CD8-positive, alpha-beta memory T cell (primary cell): ENCODE measurements at regions not wholly inside any gene's neighbourhood (a gene's known extent, or its start where the extent isn't known, plus 50 kb on each side); places are given as distances from the start of the nearest gene placed in this dataset.
A peak's percentile ranks its signal among the peaks of the same experiment; 100 is the strongest.

Experiments
- CTCF ChIA-PET: fragments of 350-600 bp; sonication (Branson Sonifier 250); formaldehyde crosslinking; loops from one replicate; lab custom pipeline; 2021; ENCODE audit warnings: antibody characterized with exemption; lab: Charles Lee
- POLR2A ChIA-PET: fragments of 350-600 bp; sonication (Branson Sonifier 250); formaldehyde crosslinking; loops from one replicate; lab custom pipeline; 2021; ENCODE audit warnings: antibody characterized with exemption; lab: Charles Lee
- DNase-seq, 5 donors: peaks; one replicate each; pipeline versions ENCODE4 v3.0.0 to v3.0.0-alpha.2; 2020 to 2022; ENCODE audit warnings: mixed read lengths in 1 of 5
- H3K27ac ChIP-seq: one replicate; pipeline ENCODE4 v1.7.0; 2013; ENCODE audit warnings: low read depth, mild to moderate bottlenecking, low read length, moderate library complexity
- H3K27me3 ChIP-seq: 2 replicates; pipeline ENCODE4 v1.7.0; 2013; ENCODE audit warnings: low read length, mild to moderate bottlenecking; ENCODE audit not compliant: insufficient read depth, poor library complexity, severe bottlenecking
- H3K36me3 ChIP-seq: 2 replicates; pipeline ENCODE4 v1.7.0; 2013; ENCODE audit warnings: mild to moderate bottlenecking, low read length, moderate library complexity; ENCODE audit not compliant: insufficient read depth
- H3K4me1 ChIP-seq: 2 replicates; pipeline ENCODE4 v1.7.0; 2013; ENCODE audit warnings: mild to moderate bottlenecking, low read length, moderate library complexity; ENCODE audit not compliant: insufficient read depth
- H3K4me3 ChIP-seq: 2 replicates; pipeline ENCODE4 v1.7.0; 2013; ENCODE audit warnings: mild to moderate bottlenecking, low read length
- H3K9me3 ChIP-seq: 2 replicates; pipeline ENCODE4 v1.7.0; 2013; ENCODE audit warnings: mild to moderate bottlenecking, low read length
- H3K27ac Mint-ChIP-seq, 8 donors: one replicate each; pipeline ENCODE4 v1.8.0; 2020 to 2021; ENCODE audit warnings: mixed read lengths in 8 of 8, mild to moderate bottlenecking in 6 of 8, inconsistent platforms in 3 of 8, moderate library complexity in 3 of 8
- H3K27me3 Mint-ChIP-seq, 2 donors: one replicate each; pipeline ENCODE4 v1.8.0; 2020 to 2021; ENCODE audit warnings: mixed read lengths in 2 of 2, mild to moderate bottlenecking in 1 of 2, moderate library complexity in 1 of 2
- H3K36me3 Mint-ChIP-seq, 3 donors: one replicate each; pipeline ENCODE4 v1.8.0; 2020 to 2021; ENCODE audit warnings: mixed read lengths in 3 of 3, inconsistent platforms in 1 of 3, mild to moderate bottlenecking in 1 of 3
- H3K4me1 Mint-ChIP-seq, 3 donors: one replicate each; pipeline ENCODE4 v1.8.0; 2020 to 2021; ENCODE audit warnings: mixed read lengths in 3 of 3, inconsistent platforms in 1 of 3, mild to moderate bottlenecking in 1 of 3
- H3K4me3 Mint-ChIP-seq, 7 donors: one replicate each; pipeline ENCODE4 v1.8.0; 2020 to 2021; ENCODE audit warnings: mixed read lengths in 7 of 7, mild to moderate bottlenecking in 6 of 7, moderate library complexity in 4 of 7, inconsistent platforms in 2 of 7
- H3K9me3 Mint-ChIP-seq, 5 donors: one replicate each; pipeline ENCODE4 v1.8.0; 2020 to 2022; ENCODE audit warnings: mixed read lengths in 5 of 5, mild to moderate bottlenecking in 3 of 5, moderate library complexity in 2 of 5, inconsistent platforms in 1 of 5

DNA sequence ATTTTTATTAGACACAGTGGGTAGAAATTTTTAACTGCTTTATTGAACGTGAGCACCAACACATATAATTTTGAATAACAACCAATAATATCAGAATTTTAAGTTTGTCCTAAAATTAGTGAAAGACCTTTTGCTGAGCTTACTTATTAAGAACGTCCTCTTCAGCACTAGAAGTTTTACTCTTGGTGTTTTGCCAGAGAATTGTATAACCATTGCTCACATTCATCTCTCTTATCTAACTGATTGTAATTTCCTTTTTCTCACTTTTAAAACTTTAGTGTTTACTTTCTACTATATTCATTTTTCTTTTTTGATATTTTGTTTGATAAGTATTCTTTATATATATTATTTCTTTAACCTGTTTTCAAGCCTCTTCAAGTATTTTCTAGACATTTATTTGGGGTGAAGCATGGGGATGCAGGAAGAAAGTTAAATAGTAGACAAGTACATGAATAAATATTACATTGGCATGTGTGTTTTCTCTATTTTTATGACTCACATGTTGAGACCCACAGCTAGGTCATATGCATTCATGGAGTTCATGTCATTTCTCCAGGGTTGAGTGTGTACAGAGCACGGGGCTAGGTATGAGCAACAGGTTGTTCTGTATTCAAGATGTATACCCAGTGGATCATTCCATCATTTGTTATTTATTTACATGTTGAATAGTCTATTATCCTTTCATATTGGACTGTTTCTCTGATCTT, 90.6 kb downstream of the ATP6V1G3 start:
- Histone ChIP-seq H3K4me3 (no peak overlapping the region), H3K9me3 (no peaks in the 10 kb centered on the region), H3K27ac (no peak overlapping the region), H3K27me3 (no peaks in the 10 kb centered on the region), H3K36me3 (no peaks in the 10 kb centered on the region), H3K4me1 (no peaks in the 10 kb centered on the region)
- H3K4me1 Mint-ChIP-seq = peaks cover 0 to 6% (median 5%) of the 10 kb centered on the region in 3 donors
- POLR2A ChIA-PET = no interaction called here
- no peaks in the 10 kb centered on the region for H3K9me3 Mint-ChIP-seq
- no peak overlapping the region for H3K4me3 Mint-ChIP-seq
- CTCF ChIA-PET = no interaction called here
- H3K27me3 Mint-ChIP-seq = peaks cover 0 to 4% of the 10 kb centered on the region in 2 donors
- H3K36me3 Mint-ChIP-seq = peaks cover 0 to 8% (median 7%) of the 10 kb centered on the region in 3 donors
- no peak overlapping the region for H3K27ac Mint-ChIP-seq
- DNase-seq = no peak

DNA sequence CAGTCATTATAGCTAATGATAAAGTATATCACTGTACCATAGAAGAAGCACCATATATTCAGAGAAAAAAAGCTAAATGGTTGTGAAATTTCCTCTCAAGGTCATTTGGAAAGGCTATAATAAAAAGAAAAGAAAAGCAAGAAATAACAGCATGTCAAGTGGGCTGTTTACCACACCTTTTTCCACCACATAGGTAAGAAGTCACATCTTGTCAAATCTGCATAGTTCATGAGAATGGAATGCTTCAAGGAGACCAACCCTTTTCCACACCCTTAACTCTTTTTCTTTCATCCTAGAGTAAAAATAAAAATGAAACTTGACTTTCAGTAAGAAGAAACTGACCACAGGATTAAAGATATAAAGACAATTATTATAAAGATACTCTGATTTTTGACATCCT, 91.2 kb downstream of the ATP6V1G3 start:
- Histone ChIP-seq H3K27ac (no peak overlapping the region), H3K27me3 (no peaks in the 10 kb centered on the region), H3K9me3 (no peaks in the 10 kb centered on the region), H3K4me1 (no peaks in the 10 kb centered on the region), H3K4me3 (no peak overlapping the region), H3K36me3 (no peaks in the 10 kb centered on the region)
- peaks cover 0 to 8% (median 7%) of the 10 kb centered on the region in 3 donors for H3K36me3 Mint-ChIP-seq
- ChIA-PET POLR2A (no interaction called here), CTCF (no interaction called here)
- DNase-seq = no peak
- H3K4me3 Mint-ChIP-seq = no peak overlapping the region
- peak overlapping the region in 1 of 8 donors; percentile 47 for H3K27ac Mint-ChIP-seq
- no peaks in the 10 kb centered on the region for H3K9me3 Mint-ChIP-seq
- H3K4me1 Mint-ChIP-seq = peaks cover 0 to 6% (median 5%) of the 10 kb centered on the region in 3 donors
- peaks cover 0 to 4% of the 10 kb centered on the region in 2 donors for H3K27me3 Mint-ChIP-seq

DNA sequence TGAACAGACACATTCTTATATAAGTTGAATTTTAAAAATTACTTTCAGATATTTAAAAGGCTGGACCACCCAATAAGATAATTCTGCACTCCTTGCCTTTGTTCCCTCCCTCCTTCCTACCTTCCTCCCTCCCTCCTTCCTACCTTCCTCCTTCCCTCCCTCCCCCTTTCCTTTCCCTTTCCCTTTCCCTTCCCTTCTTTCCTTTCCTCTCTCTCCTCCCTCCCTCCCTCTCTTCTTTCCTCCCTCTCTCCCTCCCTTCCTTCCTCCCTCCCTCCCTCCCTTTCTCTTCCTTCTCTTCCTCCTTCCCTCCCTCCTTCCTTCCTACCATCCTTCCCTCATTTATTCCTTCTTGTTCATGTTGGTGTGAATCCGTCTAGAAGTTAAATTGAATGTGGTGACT, 93.0 kb downstream of the ATP6V1G3 start:
- no peaks in the 10 kb centered on the region for H3K9me3 ChIP-seq
- no peak for DNase-seq
- H3K36me3 ChIP-seq = no peaks in the 10 kb centered on the region
- ChIA-PET POLR2A (no interaction called here), CTCF (no interaction called here)
- Mint-ChIP-seq H3K4me1 (peaks cover 0 to 6% (median 5%) of the 10 kb centered on the region in 3 donors), H3K9me3 (no peaks in the 10 kb centered on the region), H3K36me3 (peaks cover 0 to 8% (median 7%) of the 10 kb centered on the region in 3 donors), H3K4me3 (no peak overlapping the region), H3K27ac (peak overlapping the region in 1 of 8 donors; percentile 14), H3K27me3 (peaks cover 4 to 7% of the 10 kb centered on the region in 2 donors)
- H3K27ac ChIP-seq = no peak overlapping the region
- no peak overlapping the region for H3K4me3 ChIP-seq
- no peaks in the 10 kb centered on the region for H3K27me3 ChIP-seq
- no peaks in the 10 kb centered on the region for H3K4me1 ChIP-seq

DNA sequence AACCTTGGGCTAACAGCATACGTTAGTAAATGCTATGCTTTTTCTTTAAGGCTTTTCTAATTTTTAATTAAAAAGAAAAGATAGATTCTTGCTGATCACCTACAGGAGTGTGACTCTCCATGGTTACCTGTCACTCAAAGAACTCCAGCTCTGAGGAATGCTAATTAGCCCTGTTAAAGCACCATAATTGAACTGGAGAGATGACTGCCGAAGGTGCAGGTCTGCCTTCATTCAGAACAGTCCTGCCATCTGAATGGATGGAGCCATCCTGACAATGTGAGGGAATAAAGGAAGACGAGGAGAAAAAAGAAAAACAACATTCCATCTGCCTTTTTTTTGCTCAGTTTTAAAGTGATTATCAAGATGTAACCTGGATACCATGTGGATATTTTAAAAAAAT, 94.6 kb downstream of the ATP6V1G3 start:
- H3K27me3 Mint-ChIP-seq = peaks cover 4 to 7% of the 10 kb centered on the region in 2 donors
- H3K4me1 Mint-ChIP-seq = peaks cover 0 to 6% (median 5%) of the 10 kb centered on the region in 3 donors
- Histone ChIP-seq H3K27me3 (no peaks in the 10 kb centered on the region), H3K4me3 (no peak overlapping the region), H3K9me3 (no peaks in the 10 kb centered on the region), H3K4me1 (no peaks in the 10 kb centered on the region), H3K27ac (no peak overlapping the region), H3K36me3 (no peaks in the 10 kb centered on the region)
- ChIA-PET CTCF (no interaction called here), POLR2A (no interaction called here)
- H3K27ac Mint-ChIP-seq = no peak overlapping the region
- DNase-seq = no peak
- peaks cover 0 to 8% (median 7%) of the 10 kb centered on the region in 3 donors for H3K36me3 Mint-ChIP-seq
- no peaks in the 10 kb centered on the region for H3K9me3 Mint-ChIP-seq
- H3K4me3 Mint-ChIP-seq = no peak overlapping the region

DNA sequence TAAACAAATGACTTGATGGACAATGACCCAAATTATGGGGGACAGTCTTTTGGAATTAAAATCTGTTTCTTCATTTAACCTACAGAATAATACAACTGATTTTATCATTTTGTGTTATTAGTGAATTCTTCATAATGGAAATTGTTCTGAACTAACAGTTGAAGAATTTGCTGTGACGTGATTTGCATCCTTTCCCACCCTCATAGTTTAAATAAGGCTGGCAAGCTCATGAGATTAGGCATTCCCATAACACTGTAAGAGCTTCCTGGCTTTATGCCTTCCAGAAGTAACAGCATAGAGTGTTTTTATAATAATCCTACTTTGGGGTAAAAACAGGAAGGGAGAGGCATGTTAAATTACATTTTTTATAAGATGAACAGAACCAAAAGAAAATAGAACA, 95.7 kb downstream of the ATP6V1G3 start:
- CTCF ChIA-PET = no interaction called here
- H3K27ac Mint-ChIP-seq = no peak overlapping the region
- H3K36me3 ChIP-seq = no peaks in the 10 kb centered on the region
- no peaks in the 10 kb centered on the region for H3K27me3 ChIP-seq
- POLR2A ChIA-PET = no interaction called here
- H3K9me3 ChIP-seq = no peaks in the 10 kb centered on the region
- no peak for DNase-seq
- H3K36me3 Mint-ChIP-seq = peaks cover 0 to 12% (median 7%) of the 10 kb centered on the region in 3 donors
- H3K27me3 Mint-ChIP-seq = peaks cover 4 to 8% of the 10 kb centered on the region in 2 donors
- H3K4me1 Mint-ChIP-seq = peaks cover 0 to 6% (median 5%) of the 10 kb centered on the region in 3 donors
- H3K27ac ChIP-seq = no peak overlapping the region
- no peaks in the 10 kb centered on the region for H3K9me3 Mint-ChIP-seq
- H3K4me3 Mint-ChIP-seq = no peak overlapping the region
- no peak overlapping the region for H3K4me3 ChIP-seq
- no peaks in the 10 kb centered on the region for H3K4me1 ChIP-seq

DNA sequence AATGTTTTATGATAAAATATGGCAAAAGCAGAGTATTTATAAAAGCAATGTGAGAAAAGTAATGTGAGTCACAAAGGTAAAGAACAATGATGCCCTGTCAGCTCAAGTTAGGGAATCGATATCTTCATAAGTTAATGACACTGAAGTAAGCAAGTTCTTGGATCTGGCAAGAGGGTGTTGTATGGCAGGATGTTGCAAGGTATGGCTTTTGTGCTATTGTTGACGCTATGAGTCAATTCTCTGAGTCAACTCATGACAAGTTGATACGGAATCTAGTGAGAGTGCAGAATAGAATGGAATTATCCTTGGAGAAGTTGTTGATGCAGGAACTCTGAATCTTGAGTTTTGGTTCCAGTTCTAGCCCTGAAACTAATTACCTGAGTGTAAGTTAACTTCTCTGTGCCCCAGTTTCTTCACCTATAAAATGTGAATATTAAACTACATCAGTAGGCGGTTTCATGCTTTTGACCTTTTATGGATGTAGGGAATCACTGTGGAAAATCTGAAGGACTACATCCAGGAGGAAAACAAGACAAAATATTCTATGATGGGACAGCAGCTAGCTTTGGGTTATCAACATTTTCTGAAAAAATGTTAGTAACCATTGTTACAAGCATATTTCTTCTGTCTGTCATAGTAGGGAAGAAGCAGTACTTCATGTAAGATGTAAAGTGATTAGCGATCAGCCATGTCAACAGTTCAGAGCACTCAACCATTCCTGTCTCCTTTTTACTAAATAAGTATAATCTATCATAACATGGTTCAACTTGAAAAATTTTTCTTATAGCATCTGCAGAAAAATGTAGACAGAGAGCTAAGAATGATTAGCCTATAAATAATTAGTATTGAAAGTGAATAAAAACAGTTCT, 96.9 kb downstream of the ATP6V1G3 start:
- Mint-ChIP-seq H3K36me3 (peaks cover 0 to 12% (median 3%) of the 10 kb centered on the region in 3 donors), H3K4me3 (no peak overlapping the region), H3K27ac (no peak overlapping the region), H3K9me3 (no peaks in the 10 kb centered on the region), H3K4me1 (peaks cover 0 to 1% (median 0%) of the 10 kb centered on the region in 3 donors), H3K27me3 (peaks cover 5 to 14% of the 10 kb centered on the region in 2 donors)
- DNase-seq = no peak
- no peaks in the 10 kb centered on the region for H3K9me3 ChIP-seq
- no peaks in the 10 kb centered on the region for H3K4me1 ChIP-seq
- no peak overlapping the region for H3K4me3 ChIP-seq
- POLR2A ChIA-PET = no interaction called here
- CTCF ChIA-PET = no interaction called here
- no peaks in the 10 kb centered on the region for H3K36me3 ChIP-seq
- H3K27ac ChIP-seq = no peak overlapping the region
- H3K27me3 ChIP-seq = no peaks in the 10 kb centered on the region

DNA sequence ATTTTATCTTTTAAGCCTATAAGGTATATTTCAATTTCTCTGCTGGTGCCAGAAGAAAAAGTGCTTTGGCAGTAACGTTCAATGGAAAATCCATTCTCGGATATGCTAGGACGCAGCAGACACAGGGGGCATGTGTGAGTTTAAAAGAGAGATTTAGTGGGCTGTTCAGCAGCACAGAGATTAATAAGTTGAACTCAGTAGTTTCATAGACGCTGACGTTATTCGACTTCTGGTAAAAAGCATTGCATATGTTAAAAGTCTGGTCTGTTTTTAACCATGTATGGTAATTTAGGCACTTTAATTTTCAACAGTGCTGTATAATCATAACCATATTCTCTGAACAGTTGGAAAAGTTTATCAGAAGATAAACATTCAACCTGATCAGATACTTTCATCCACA, 99.6 kb downstream of the ATP6V1G3 start:
- Mint-ChIP-seq H3K27ac (no peak overlapping the region), H3K27me3 (peaks cover 7 to 14% of the 10 kb centered on the region in 2 donors), H3K36me3 (peaks cover 0 to 10% (median 0%) of the 10 kb centered on the region in 3 donors), H3K9me3 (no peaks in the 10 kb centered on the region), H3K4me3 (no peak overlapping the region), H3K4me1 (no peaks in the 10 kb centered on the region)
- no peak overlapping the region for H3K4me3 ChIP-seq
- no peaks in the 10 kb centered on the region for H3K27me3 ChIP-seq
- CTCF ChIA-PET = no interaction called here
- H3K36me3 ChIP-seq = no peaks in the 10 kb centered on the region
- H3K9me3 ChIP-seq = no peaks in the 10 kb centered on the region
- DNase-seq = no peak
- H3K27ac ChIP-seq = no peak overlapping the region
- POLR2A ChIA-PET = no interaction called here
- no peaks in the 10 kb centered on the region for H3K4me1 ChIP-seq

DNA sequence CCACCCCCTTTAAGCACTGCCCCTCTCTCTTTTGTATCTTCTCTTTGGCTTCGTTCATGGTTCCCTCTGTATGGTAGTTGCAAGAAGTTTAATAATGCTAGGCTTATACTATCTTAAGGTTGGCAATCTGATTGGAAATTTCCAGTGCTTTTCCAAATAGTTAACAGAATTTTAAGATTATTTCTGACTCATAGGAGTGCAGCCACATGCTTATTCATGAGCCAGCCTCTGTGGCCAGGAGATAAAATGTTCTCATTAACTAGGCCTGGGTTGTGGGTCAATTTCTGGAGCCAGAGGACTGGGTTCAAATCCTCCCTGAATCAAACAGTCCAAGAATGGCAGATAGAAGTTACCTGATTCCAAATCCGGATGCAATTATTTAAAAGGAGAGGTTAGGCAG, 103.1 kb downstream of the ATP6V1G3 start:
- H3K9me3 ChIP-seq = no peaks in the 10 kb centered on the region
- H3K36me3 ChIP-seq = no peaks in the 10 kb centered on the region
- H3K36me3 Mint-ChIP-seq = peaks cover 0 to 26% (median 0%) of the 10 kb centered on the region in 3 donors
- no peak overlapping the region for H3K4me3 ChIP-seq
- CTCF ChIA-PET = no interaction called here
- H3K4me1 Mint-ChIP-seq = no peaks in the 10 kb centered on the region
- peaks cover 7 to 8% of the 10 kb centered on the region in 2 donors for H3K27me3 Mint-ChIP-seq
- peaks cover 0 to 7% (median 1%) of the 10 kb centered on the region in 5 donors for H3K9me3 Mint-ChIP-seq
- no peak for DNase-seq
- no peak overlapping the region for H3K4me3 Mint-ChIP-seq
- H3K27me3 ChIP-seq = no peaks in the 10 kb centered on the region
- H3K4me1 ChIP-seq = no peaks in the 10 kb centered on the region
- POLR2A ChIA-PET = no interaction called here
- H3K27ac ChIP-seq = no peak overlapping the region
- no peak overlapping the region for H3K27ac Mint-ChIP-seq
